HEK293 (cell line): ENCODE measurements at regions not wholly inside any gene's neighbourhood (a gene's known extent, or its start where the extent isn't known, plus 50 kb on each side); places are given as distances from the start of the nearest gene placed in this dataset.
"Not testable (repeated sequence)": the region's sequence is repeated elsewhere in the genome, so short reads cannot be mapped to it uniquely, and the experiment has no call there.

Source experiments
- CTCF ChIA-PET: fragments of 350-600 bp; formaldehyde crosslinking; extraction: SDS; loops from one replicate; lab custom pipeline; 2021; ENCODE audit warnings: antibody characterized with exemption; lab: Yijun Ruan, JAX
- POLR2A ChIA-PET: fragments of 300-600 bp; formaldehyde crosslinking; extraction: SDS; loops from one replicate; lab custom pipeline; 2020; ENCODE audit warnings: antibody characterized with exemption, inconsistent platforms; lab: Yijun Ruan, JAX
- H3K27ac ChIP-seq: fragments of 200-500 bp; sonication (Bioruptor generic); 2 replicates; pipeline ENCODE4 v1.5.1; 2014; ENCODE audit warnings: low read depth, low read length, control low read depth, inconsistent platforms; ENCODE audit errors: extremely low read depth
- H3K36me3 ChIP-seq, 2 experiments: fragments of 200-500 bp in 1 of 2; sonication (Bioruptor generic) in 1 of 2; 1 replicate in 1 of 2; 2 replicates in 1 of 2; pipeline ENCODE4 v1.5.1; 2014 to 2017; ENCODE audit warnings: inconsistent platforms in 2 of 2, low read length in 2 of 2; ENCODE audit not compliant: control insufficient read depth in 2 of 2, insufficient read depth in 1 of 2
- H3K4me1 ChIP-seq: fragments of 200-500 bp; sonication (Bioruptor generic); 2 replicates; pipeline ENCODE4 v1.5.1; 2014; ENCODE audit warnings: mild to moderate bottlenecking, low read length, inconsistent platforms; ENCODE audit not compliant: control insufficient read depth, insufficient read depth
- H3K4me3 ChIP-seq: 2 replicates; pipeline ENCODE4 v1.5.1; 2011; ENCODE audit warnings: low read depth, mild to moderate bottlenecking, control low read depth, low read length, moderate library complexity
- H3K9me3 ChIP-seq: fragments of 200-500 bp; sonication (Bioruptor generic); 2 replicates; pipeline ENCODE4 v1.5.1; 2014; ENCODE audit warnings: low read depth, low read length, inconsistent platforms; ENCODE audit not compliant: control insufficient read depth, insufficient read depth
- GLI2 ChIP-seq: fragments of 450-650 bp; formaldehyde crosslinking; IDR thresholded peaks from 2 replicates; pipeline ENCODE4; 2017; ENCODE audit warnings: missing biosample characterization, missing genetic modification characterization, low read depth, borderline replicate concordance
- GLI4 ChIP-seq: fragments of 450-650 bp; formaldehyde crosslinking; IDR thresholded peaks from 2 replicates; pipeline ENCODE4 v1.5.1; 2016; ENCODE audit warnings: missing biosample characterization, missing genetic modification characterization
- GLIS1 ChIP-seq: fragments of 450-650 bp; formaldehyde crosslinking; IDR thresholded peaks from 2 replicates; pipeline ENCODE4 v1.5.1; 2016; ENCODE audit warnings: missing biosample characterization, missing genetic modification characterization
- SP2 ChIP-seq: fragments of 450-650 bp; formaldehyde crosslinking; IDR thresholded peaks from 2 replicates; pipeline ENCODE4 v1.5.1; 2016; ENCODE audit warnings: missing biosample characterization, missing genetic modification characterization
- ZBTB26 ChIP-seq: fragments of 450-650 bp; formaldehyde crosslinking; optimal IDR thresholded peaks from 2 replicates; pipeline ENCODE3; 2016; ENCODE audit warnings: missing biosample characterization, mild to moderate bottlenecking, missing genetic modification characterization
- ZBTB8A ChIP-seq: fragments of 450-650 bp; formaldehyde crosslinking; IDR thresholded peaks from 2 replicates; pipeline ENCODE4 v1.5.1; 2016; ENCODE audit warnings: missing biosample characterization, missing genetic modification characterization
- ZFP3 ChIP-seq: fragments of 450-650 bp; formaldehyde crosslinking; IDR thresholded peaks from 2 replicates; pipeline ENCODE4 v1.5.1; 2016; ENCODE audit warnings: low read depth, missing biosample characterization, missing genetic modification characterization
- ZNF169 ChIP-seq: fragments of 450-650 bp; formaldehyde crosslinking; IDR thresholded peaks from 2 replicates; pipeline ENCODE4 v1.5.1; 2016; ENCODE audit warnings: missing biosample characterization, missing genetic modification characterization
- ZNF174 ChIP-seq: fragments of 450-650 bp; formaldehyde crosslinking; IDR thresholded peaks from 2 replicates; pipeline ENCODE4 v1.5.0; 2017; ENCODE audit warnings: missing biosample characterization, mild to moderate bottlenecking, missing genetic modification characterization
- ZNF335 ChIP-seq: fragments of 450-650 bp; formaldehyde crosslinking; conservative IDR thresholded peaks from 2 replicates; pipeline ENCODE4 v1.5.1; 2016; ENCODE audit warnings: missing biosample characterization, missing genetic modification characterization
- ZNF350 ChIP-seq: fragments of 450-650 bp; formaldehyde crosslinking; IDR thresholded peaks from 2 replicates; pipeline ENCODE4 v1.5.0; 2017; ENCODE audit warnings: missing biosample characterization, mild to moderate bottlenecking, missing genetic modification characterization
- ZSCAN23 ChIP-seq: fragments of 450-650 bp; formaldehyde crosslinking; IDR thresholded peaks from 2 replicates; pipeline ENCODE4 v1.5.1; 2016; ENCODE audit warnings: missing biosample characterization, missing genetic modification characterization
- TF ChIP-seq, protein P1 (sequence below): fragments of 450-650 bp; formaldehyde crosslinking; IDR thresholded peaks from 2 replicates; pipeline ENCODE4 v1.5.1; 2016; ENCODE audit warnings: missing biosample characterization, missing genetic modification characterization
- TF ChIP-seq, protein P2 (sequence below): fragments of 450-650 bp; formaldehyde crosslinking; IDR thresholded peaks from 2 replicates; pipeline ENCODE4 v1.5.1; 2016; ENCODE audit warnings: missing biosample characterization, missing genetic modification characterization

DNA sequence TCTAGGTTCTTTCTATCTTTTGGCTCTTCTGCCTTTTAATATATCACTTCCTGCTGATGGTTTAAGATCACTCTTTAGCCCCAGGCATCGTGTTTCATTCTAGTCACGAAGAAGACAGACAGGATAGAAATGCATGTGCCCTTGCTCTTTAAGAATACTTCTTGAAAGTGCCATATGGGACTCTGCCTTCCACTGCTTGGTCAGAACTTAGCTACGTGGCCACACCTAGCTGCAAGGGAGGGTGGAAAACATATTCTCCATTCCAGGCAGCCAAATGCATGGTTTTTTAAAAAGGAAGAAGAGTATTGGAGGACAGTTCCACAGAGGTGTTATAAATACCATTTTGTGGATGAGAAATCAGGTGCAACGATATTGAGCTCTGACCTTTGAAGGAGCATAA is 143.3 kb downstream of the KLRB1 start (continued):
- TF ChIP-seq, protein P1, sequence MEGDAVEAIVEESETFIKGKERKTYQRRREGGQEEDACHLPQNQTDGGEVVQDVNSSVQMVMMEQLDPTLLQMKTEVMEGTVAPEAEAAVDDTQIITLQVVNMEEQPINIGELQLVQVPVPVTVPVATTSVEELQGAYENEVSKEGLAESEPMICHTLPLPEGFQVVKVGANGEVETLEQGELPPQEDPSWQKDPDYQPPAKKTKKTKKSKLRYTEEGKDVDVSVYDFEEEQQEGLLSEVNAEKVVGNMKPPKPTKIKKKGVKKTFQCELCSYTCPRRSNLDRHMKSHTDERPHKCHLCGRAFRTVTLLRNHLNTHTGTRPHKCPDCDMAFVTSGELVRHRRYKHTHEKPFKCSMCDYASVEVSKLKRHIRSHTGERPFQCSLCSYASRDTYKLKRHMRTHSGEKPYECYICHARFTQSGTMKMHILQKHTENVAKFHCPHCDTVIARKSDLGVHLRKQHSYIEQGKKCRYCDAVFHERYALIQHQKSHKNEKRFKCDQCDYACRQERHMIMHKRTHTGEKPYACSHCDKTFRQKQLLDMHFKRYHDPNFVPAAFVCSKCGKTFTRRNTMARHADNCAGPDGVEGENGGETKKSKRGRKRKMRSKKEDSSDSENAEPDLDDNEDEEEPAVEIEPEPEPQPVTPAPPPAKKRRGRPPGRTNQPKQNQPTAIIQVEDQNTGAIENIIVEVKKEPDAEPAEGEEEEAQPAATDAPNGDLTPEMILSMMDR (tag by site-specific recombination), result no peak
- no peak for TF ChIP-seq ZNF174

DNA sequence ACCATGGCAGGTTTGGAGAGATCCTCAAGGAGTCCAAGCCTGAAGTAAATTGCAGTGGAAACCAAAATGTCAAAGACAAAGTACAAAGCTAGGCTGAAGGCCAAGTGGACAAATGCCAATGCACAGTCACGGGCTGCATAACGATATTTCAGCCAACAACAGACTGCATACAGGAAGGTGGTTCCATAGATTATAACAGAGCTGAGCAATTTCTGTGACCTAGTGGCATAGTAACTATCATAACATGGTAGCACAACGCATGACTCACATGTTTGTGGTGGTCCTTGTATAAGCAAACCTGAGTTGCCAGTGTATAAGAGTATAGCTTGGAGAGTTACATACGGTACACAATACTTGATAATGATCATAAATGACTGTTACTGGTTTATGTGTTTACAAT is 152.2 kb downstream of the KLRB1 start:
- H3K36me3 ChIP-seq, POLR2A ChIA-PET, H3K27ac ChIP-seq, H3K9me3 ChIP-seq, H3K4me3 ChIP-seq, H3K4me1 ChIP-seq: not testable (repeated sequence)
- CTCF ChIA-PET, result interaction anchor here (1.1 kb wide), 1 partner anchor 14 kb away, joined by 3 read pairs; no protein-coding TSS in a partner anchor

GRCh38 chr12:9454021-9454420 is 153.7 kb downstream of the KLRB1 start:
- POLR2A ChIA-PET, H3K4me3 ChIP-seq, H3K9me3 ChIP-seq, H3K27ac ChIP-seq, H3K4me1 ChIP-seq, H3K36me3 ChIP-seq, CTCF ChIA-PET: not testable (repeated sequence)

DNA sequence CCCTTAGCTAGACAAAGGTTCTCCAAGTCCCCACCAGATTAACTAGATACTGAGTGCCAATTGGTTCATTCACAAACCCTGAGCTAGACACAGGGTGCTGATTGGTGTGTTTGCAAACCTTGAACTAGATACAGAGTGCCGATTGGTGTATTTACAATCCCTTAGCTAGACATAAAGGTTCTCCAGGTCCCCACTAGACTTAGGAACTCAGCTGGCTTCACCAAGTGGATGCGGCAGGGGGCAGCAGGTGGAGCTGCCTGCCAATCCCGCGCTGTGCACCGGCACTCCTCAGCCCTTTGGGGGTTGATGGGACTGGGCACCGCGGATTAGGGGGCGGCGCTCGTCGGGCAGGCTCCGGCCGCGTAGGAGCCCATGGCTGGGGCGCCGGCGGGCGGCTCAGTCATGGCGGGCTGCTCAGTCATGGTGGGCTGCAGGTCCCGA is 157.6 kb downstream of the KLRB1 start:
- H3K9me3 ChIP-seq, CTCF ChIA-PET, POLR2A ChIA-PET, H3K36me3 ChIP-seq, H3K4me1 ChIP-seq, H3K27ac ChIP-seq: not testable (repeated sequence)
- peak overlapping the region; percentile 22; the same call in 1 of the 2 replicates for H3K4me3 ChIP-seq
- TF ChIP-seq ZNF335 (tag by site-specific recombination) (peak; percentile 23; the same call in 1 of the 2 replicates), SP2 (tag by site-specific recombination) (peak; percentile 70), ZNF350 (tag by site-specific recombination) (peak; percentile 77; the same call in 1 of the 2 replicates), ZBTB8A (tag by site-specific recombination) (peak; percentile 79), ZFP3 (tag by site-specific recombination) (peak; percentile 65; the same call in 1 of the 2 replicates), ZBTB26 (peak; percentile 33)

- H3K4me3 ChIP-seq, H3K9me3 ChIP-seq, CTCF ChIA-PET, POLR2A ChIA-PET, H3K27ac ChIP-seq, H3K36me3 ChIP-seq, H3K4me1 ChIP-seq: not testable (repeated sequence)
These were observed 158.0 kb downstream of the KLRB1 start for GRCh38 chr12:9449657-9450126.

DNA sequence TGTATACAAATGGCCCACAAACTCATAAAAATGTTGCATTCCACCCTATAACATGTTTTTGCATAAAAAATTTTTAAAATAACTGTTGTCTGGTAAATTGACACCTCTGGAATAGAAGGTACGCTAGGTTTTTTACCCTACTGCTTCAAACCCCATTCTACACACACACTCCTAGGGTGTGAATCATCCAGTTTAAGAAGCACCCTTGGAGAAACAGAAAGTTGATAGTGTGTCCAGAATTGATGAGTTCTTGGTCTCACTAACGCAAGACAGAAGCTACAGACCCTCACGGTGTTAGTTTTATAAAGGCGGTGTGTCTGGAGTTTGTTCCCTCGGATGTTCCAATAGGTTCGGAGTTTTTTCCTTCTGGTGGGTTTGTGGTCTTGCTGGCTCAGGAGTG is 158.5 kb downstream of the KLRB1 start:
- no peaks in the 10 kb centered on the region for H3K4me1 ChIP-seq
- H3K4me3 ChIP-seq, result peak overlapping the region; percentile 50; the same call in 1 of the 2 replicates
- ChIA-PET POLR2A (no interaction called here), CTCF (interaction anchor here (0.8 kb wide), 1 partner anchor 20 kb away, joined by 4 read pairs; no protein-coding TSS in a partner anchor)
- no peak overlapping the region for H3K27ac ChIP-seq
- no peaks in the 10 kb centered on the region for H3K36me3 ChIP-seq
- H3K9me3 ChIP-seq, result no peaks in the 10 kb centered on the region
- TF ChIP-seq GLI4 (tag by site-specific recombination), result no peak
- TF ChIP-seq GLI2 (tag by site-specific recombination), result no peak
- TF ChIP-seq GLIS1 (tag by site-specific recombination), result no peak
- TF ChIP-seq ZBTB26, result no peak
- TF ChIP-seq ZBTB8A (tag by site-specific recombination), result no peak
- no peak for TF ChIP-seq ZNF169 (tag by site-specific recombination)
- TF ChIP-seq ZFP3 (tag by site-specific recombination), result no peak
- TF ChIP-seq, protein P2, sequence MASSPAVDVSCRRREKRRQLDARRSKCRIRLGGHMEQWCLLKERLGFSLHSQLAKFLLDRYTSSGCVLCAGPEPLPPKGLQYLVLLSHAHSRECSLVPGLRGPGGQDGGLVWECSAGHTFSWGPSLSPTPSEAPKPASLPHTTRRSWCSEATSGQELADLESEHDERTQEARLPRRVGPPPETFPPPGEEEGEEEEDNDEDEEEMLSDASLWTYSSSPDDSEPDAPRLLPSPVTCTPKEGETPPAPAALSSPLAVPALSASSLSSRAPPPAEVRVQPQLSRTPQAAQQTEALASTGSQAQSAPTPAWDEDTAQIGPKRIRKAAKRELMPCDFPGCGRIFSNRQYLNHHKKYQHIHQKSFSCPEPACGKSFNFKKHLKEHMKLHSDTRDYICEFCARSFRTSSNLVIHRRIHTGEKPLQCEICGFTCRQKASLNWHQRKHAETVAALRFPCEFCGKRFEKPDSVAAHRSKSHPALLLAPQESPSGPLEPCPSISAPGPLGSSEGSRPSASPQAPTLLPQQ (tag by site-specific recombination), result no peak
- TF ChIP-seq ZSCAN23 (tag by site-specific recombination), result no peak
